ENCODE measurements at regions not wholly inside any gene's neighbourhood (a gene's known extent, or its start where the extent isn't known, plus 50 kb on each side); places are given as distances from the start of the nearest gene placed in this dataset.

GRCh38 chr3:22117751-22118346 lies 366.8 kb upstream of the ZNF385D start:
- no peak for DNase-seq

GRCh38 chr3:22118542-22118941 lies 367.5 kb upstream of the ZNF385D start:
- DNase-seq, result no peak

GRCh38 chr3:22121068-22121701 lies 370.2 kb upstream of the ZNF385D start:
- DNase-seq, result no peak

GRCh38 chr3:22122567-22122966 lies 371.6 kb upstream of the ZNF385D start:
- no peak for DNase-seq

- DNase-seq, result no peak
These were observed 378.1 kb upstream of the ZNF385D start for GRCh38 chr3:22129101-22129500.

GRCh38 chr3:22141769-22142168 lies 390.8 kb upstream of the ZNF385D start:
- no peak for DNase-seq

GRCh38 chr3:22147161-22147560 lies 396.2 kb upstream of the ZNF385D start:
- DNase-seq, result no peak

GRCh38 chr3:22156868-22157267 lies 405.9 kb upstream of the ZNF385D start:
- DNase-seq, result no peak

GRCh38 chr3:22157848-22158247 lies 406.8 kb upstream of the ZNF385D start:
- DNase-seq, result no peak

GRCh38 chr3:22159004-22159695 lies 408.1 kb upstream of the ZNF385D start:
- no peak for DNase-seq

GRCh38 chr3:22161315-22161714 lies 410.3 kb upstream of the ZNF385D start:
- DNase-seq, result no peak

- DNase-seq, result no peak
These were observed 419.4 kb upstream of the ZNF385D start for GRCh38 chr3:22170370-22170769.

- DNase-seq, result no peak
These were observed 422.0 kb upstream of the ZNF385D start for GRCh38 chr3:22172964-22173363.

- DNase-seq, result no peak
These were observed 424.9 kb upstream of the ZNF385D start for GRCh38 chr3:22175947-22176346.

GRCh38 chr3:22176911-22177310 lies 425.9 kb upstream of the ZNF385D start:
- DNase-seq, result no peak

- no peak for DNase-seq
These were observed 438.6 kb upstream of the ZNF385D start for GRCh38 chr3:22189616-22190015.

- DNase-seq, result no peak
These were observed 448.1 kb upstream of the ZNF385D start for GRCh38 chr3:22199095-22199494.

GRCh38 chr3:22208844-22209243 lies 457.8 kb upstream of the ZNF385D start:
- no peak for DNase-seq

- DNase-seq, result no peak
These were observed 458.6 kb upstream of the ZNF385D start for GRCh38 chr3:22209578-22209977.

GRCh38 chr3:22210693-22211092 lies 459.7 kb upstream of the ZNF385D start:
- no peak for DNase-seq

GRCh38 chr3:22216601-22217000 lies 465.6 kb upstream of the ZNF385D start:
- no peak for DNase-seq

GRCh38 chr3:22225161-22225560 lies 474.2 kb upstream of the ZNF385D start:
- DNase-seq, result no peak

- no peak for DNase-seq
These were observed 477.7 kb upstream of the ZNF385D start for GRCh38 chr3:22228705-22229104.

- DNase-seq, result no peak
These were observed 480.1 kb upstream of the ZNF385D start for GRCh38 chr3:22231061-22231460.

Measured in NCI-H1436 treated with DMSO at 0.1 percent for 48 hours (cell line).